AG08396 (cell line): ENCODE measurements at regions not wholly inside any gene's neighbourhood (a gene's known extent, or its start where the extent isn't known, plus 50 kb on each side); places are given as distances from the start of the nearest gene placed in this dataset.

Experiments
- DNase-seq: peaks from one replicate; pipeline ENCODE4 v3.0.0; 2012; ENCODE audit warnings: low spot score, mixed read lengths

DNA sequence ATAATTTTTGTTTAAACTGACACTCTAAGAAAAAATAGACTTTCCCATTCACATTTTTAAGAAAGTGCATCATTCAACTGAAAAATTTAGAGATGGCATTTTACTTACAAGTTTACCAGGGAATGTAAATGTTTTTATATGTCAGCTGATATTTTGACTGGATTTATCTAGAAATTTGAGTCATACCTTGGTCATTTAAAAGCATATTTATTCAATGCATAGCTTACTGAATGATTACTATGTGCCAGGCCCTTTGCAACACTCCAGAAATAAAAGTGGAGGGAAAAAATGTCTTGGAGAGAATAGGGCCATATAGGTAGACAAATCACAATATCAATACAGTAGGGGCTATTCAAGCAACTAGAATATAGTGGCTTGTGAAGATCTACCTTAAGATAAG, 98.4 kb upstream of the FAM3C start:
- no peak for DNase-seq

DNA sequence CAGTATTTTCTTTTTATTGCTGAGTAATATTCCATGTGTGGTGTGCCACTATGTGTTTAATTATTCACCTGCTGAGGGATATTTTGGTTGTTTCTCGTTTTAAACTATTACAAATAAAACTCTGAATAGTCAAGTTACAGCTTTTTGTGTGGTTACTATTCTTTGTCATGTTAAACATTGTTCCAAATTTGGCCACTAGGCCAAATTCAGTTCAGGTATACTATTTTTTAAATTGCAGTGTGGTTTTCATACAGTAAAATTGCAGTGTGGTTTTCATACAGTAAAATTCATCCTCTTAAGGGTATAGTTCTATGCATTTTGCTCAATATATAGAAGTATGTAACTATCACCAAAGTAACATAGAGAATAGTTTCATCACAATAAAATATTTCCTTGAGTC, 97.4 kb upstream of the FAM3C start:
- DNase-seq, result no peak

DNA sequence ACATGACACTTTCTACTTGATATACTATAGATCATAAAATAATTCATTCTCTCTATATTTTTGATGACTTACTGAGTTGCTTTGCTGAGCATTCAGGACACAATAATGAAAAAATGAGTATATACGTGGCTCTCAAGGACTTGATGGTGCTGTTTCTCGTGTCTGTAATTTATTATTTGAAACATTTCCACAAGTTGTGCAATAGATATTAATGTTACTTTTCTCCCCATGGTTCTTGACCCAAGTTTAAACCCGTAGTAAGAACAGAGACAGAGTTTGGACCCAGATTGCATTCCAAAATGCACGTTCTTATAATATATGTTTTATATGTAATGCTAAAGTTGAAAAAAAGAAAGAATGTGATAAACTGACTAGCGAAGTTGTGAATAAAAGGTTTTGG, 94.2 kb upstream of the FAM3C start:
- no peak for DNase-seq

DNA sequence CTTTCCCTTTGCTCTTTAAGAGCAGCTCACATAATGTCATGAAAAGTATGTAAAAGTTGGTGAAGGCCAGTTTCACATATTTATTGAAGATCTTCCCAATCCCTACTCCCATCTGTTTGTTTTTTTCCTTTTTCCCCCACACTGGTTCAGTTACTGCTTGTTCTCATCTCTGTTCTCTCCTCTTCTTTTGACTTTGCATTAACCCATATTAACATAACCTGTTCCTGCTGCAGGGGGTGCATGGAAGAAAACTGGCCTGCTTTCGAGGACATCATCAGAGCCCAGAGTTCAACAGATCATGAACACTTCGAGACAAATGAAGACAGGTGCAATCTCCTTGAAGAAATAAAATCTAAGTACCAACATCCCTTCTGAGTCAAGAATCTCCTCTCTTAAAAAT, 93.3 kb upstream of the FAM3C start:
- DNase-seq, result no peak

DNA sequence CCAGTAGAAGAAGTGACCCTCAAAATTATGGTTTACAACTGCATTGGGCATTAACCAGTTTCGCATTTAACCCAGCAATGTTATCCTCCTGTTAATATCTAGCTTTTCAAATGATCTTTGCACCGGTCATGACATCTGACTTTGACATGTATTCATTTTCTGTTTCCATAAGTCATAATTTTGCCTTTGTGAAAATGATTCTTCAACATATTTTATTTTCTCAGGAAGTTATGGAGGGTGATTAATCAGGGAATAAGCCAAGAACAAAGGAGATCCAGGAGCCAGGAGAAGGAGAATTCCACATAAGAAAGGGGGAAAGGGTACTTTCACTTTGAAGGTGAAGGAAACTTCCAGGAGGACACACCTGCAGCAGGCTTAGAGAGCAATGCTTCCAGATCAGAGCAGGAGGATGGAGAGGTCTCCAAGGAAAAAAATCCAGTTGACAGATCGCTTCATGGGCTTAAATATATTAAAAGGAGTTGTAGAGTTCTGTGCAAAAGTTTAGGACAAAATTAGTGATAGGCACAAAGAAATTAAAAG, 92.1 kb upstream of the FAM3C start:
- DNase-seq, result no peak

DNA sequence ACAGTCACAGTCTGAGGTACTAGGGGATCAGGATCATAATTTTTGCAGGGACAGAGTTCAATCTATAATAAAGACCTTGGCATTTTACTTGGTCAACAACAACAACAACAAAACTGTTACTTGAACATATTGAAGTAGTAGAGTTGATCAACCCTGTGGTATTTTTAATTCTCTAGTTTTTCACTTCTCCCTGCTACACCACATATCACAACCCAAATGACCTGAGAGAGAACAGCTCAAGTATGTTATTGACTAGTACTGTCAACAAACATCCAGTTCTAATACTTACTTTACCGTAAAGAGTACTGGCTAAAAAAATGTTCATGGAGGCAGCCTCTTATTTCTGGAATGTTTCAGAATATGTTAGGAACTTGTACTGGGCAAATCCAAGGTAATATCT, 90.5 kb upstream of the FAM3C start:
- DNase-seq, result no peak

DNA sequence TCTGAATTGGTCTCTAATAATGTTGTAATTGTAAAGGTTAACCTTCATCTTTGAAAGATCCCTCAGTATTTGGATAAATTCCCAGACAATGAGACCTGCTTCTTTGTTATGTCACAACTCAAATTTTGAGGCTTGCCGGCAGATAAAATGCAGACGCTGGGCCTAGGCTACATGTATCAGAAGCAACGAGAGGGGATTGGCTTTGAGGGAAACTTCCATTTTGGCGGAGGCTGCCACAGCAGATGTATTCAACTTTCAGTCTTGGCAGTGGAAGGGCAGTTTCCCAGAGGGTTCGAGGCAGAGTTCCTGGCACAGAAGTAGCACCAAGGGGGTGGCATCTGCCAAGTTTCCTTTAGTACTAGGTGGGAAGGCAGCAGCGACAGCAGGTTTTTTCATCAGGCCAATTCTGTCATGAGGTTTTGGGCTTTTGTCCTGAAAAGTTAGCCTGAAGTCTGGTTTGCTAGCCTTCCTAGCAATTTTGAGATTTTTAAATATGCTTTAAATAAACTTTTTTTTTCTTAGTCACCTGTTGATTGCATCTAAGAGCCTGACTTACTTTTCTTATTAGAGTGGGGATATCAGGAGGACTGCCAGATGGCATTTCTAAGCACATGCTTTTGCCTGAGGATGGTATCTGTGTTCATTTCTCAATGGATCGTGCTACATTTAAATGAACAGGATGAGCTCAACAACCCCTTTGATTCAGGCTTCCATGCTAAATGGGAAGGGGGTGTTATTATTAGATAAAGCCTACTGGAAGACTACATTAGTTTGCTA, 89.5 kb upstream of the FAM3C start:
- no peak for DNase-seq

DNA sequence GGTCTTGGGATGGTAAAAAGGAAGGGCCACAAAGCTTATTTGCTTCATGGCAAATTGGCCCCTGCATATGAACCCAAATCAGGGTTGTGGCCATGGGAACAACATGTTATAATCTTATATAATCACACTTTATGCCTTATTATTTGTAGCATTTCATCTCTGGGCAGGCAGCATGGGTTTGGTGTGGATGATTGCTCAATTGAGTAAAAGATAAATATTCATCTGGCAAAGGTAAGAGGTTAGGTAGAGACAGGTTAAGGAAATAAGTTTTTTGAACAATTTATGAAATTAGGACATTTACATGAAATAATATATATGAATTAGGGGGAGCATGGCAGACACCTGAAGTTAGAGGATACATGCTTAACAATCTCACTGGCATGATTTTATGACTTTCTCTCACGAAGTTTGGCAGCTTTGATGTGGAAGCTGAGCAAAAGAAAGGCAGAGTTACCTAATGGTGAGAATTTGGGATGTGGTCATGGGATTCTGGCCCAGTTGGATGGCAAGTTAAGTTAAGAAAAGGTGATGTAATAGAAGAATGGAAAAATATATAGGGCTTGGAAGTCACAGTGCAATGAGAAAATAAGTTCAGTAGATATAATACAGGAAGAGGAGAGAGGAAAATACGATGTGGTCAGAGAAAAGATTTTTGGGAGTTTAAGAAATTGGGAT, 88.1 kb upstream of the FAM3C start:
- no peak for DNase-seq

DNA sequence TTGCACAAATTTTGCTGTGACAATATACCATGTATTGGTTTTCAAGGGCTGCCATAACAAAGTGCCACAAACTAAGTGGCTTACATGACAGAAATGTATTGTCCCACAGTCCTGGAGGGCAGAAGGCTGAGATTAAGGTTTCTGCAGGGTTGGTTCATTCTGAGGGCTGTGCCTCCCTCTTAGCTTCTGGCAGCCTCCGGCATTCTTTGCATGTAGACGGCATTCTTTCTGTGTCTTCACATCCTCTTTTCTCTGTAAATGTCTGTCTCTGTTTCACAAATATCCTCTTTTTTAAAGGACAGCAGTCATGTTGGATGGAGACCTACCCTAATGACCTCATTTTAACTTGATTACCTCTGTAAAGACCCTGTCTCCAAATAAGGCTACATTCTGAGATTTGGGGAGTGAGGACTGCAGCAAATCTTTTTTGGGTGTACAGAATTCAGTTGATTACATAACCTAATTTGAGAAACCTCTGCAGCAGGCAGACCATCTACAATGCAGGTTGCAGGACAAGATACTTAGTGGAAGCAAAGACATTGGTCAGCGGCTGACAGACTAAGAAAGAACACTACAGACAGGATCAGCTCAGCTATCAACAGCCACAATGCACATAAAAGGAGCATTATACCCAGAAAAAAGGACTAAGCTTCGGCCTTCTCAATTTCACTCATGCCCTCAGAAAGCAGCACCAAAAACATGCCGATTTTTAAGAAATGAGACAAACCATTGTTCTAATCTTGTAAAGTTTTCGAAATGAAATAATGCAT, 84.6 kb upstream of the FAM3C start:
- no peak for DNase-seq

DNA sequence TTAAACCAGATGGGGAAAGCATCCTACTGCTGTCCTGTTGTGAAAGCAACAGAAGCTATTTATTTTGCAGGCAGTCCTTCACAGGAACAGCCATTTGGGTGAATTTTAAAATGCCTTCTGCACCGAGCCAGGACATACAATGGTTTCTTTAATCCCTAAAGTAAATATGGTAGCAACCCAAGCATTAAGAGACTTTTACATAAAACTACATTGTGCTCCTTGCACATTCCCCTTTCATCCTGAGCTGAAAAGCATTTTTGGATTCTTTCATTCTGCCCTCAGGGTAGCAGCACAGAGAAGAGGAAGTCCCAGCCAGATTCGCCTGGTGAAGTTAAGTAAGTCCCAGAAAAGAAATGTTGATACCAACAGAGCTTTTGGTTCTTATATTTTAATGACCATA, 84.0 kb upstream of the FAM3C start:
- DNase-seq, result no peak

DNA sequence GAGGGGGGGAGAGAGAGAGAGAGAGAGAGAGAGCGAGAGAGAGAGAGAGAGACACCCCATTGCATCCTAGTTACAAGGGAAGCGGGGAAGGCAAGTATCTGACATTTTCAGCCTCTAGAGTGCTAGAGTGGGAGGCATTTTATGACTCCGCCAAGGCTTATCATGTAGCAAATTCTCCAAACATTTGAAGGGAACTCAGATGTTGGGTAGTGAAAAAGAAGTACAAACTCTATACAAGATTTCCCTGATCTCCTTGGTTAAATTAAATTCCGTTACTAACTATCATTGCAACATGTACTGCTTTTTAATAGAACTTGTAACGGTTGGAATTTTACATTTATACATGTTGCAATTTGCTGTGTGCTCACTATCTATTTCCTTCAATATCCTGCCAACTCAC, 83.4 kb upstream of the FAM3C start:
- no peak for DNase-seq

DNA sequence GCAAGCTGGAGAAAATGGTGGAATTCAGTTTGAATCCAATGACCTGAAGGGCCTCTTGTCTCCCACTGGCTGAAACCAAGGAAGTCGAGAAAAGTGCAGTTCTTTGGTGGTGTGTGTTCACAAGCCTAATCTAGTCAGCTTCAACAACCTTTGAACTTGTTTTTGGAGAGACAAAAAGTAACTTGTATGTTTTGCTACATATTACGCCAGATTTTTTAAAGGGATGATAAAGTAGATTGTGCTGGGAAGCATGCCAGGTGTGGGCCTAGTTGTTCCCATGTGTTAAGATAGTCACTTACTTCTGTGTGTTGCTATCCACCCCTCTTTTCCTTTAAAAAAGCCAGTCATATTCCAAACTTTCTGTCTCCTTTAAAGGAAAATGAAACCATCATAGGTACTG, 79.7 kb upstream of the FAM3C start:
- no peak for DNase-seq

DNA sequence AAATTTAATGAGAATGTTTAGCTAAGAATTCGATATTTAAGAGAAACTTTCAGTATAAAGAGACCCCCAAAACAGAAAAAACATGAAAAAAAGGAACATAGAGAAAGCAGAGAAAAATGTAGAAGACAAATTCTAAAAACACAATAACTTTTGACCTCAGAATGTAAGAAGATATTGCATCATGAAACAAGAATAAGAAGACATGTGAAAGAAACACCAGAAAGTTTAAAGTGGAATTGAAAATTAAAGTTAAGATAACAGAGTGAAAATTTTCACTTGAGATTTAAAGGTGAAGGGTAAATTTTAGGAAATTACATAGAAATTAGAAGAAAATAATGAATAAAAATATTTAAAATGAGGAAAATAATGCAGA, 78.2 kb upstream of the FAM3C start:
- no peak for DNase-seq

DNA sequence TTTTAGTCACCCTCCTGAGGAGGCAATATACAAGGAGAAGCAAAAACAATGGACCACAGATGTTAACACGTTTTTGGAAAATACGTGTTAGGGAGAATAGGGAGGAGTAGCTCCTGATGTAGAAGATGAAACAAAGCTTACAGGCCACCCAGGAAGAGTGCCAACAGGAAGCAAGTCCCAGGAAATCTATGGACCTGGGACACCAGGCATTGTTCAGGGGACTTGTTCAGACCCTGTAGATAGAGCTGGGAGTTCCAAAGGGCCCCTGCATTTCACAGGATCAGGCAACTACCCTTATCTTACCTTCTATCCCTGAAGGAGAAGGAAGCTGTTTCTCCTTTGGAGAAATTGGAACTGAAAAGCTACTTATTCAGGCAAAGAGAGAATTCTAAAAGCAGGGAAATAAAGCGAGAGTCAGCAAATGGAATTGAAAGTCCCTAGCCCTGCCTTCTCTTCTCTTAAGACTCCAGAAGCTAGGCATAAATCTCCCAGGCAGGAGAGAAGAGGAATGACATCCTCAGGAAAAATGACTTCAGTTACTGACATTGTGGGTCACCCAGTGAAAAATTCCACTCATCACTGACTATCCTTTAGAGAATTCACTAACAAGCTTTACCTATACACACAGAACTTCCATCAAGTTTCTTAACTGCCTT, 77.7 kb upstream of the FAM3C start:
- DNase-seq, result no peak

DNA sequence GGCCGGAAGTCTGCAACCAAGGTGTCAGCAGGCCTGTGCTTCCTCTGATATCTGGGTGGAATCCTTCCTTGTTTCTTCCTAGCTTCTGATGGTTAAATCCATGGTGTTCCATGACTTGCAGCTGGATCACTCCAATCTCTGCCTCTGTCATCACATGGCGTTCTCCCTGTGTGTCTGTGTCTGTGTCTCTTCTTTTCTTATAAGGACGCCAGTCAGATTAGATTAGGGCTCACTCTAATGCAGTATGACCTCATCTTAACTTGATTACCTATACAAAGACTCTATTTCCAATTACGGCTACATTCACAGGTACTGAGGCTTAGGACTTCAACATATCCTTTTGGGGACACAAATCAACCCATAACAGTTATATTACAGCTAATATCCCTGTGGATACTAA, 70.3 kb upstream of the FAM3C start:
- no peak for DNase-seq

DNA sequence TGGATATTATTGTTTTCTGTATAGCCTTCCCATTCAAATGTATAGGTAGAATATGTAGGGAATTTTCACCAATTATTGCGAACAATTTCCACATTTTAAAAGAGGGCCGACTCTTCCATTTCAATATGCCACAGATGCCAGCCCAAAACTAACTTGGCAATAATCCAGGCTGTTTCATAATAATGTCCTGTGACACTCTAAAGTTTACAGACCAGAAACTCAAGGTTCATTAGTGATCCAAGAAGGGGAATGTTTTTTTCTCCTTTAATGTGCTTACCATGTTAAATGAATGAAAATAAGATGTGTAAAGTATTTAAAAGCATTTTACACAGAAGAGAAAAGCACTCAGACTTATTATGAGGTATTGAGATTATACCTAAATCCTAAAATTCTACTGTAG, 63.0 kb upstream of the FAM3C start:
- DNase-seq, result no peak

DNA sequence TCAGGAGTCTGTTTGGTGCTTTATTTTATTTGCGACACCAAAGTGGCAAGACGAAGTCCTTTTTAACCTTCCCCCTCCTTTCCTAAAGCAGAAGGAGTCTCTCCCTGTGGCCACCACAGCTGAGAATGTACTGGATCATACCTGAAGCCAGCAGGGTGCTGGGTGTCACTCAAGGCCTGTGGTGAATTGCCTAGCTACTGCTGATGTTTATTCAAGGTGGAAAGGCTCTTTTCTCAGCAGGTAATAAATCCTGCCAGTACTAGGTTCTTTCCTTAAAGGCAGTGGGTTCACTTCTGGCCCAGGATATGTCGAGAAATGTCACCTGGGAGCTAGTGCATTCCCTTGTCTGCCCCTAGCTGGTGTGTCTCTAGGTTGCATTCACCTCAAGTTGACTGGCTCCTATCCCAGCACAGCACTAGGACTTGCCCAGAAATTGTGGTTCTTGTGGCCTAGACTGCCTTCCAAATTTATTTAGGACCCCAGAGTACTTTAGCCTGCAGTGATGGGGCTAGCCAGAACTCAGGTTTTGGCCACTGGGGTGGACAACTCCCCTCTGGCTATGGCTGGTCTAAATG, 60.8 kb upstream of the FAM3C start:
- no peak for DNase-seq

DNA sequence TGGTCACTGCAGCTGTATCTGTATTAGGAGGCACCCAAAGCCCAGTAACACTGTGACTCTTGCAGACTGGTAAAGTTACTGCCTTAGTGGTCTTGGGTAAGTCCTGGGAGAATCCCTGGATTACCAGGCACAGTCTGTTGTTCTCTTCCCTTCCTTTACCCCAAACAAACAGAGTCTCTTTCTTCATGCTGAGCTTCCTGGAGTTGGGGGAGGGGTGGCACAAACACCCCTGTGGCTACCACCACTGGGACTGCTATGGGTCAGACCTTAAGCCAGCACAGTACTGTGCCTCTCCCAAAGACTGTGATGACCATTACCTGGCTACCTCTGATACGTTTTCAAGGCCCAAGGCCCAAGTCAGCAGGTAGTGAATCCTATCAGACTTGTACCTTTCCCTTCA, 59.9 kb upstream of the FAM3C start:
- DNase-seq, result no peak

DNA sequence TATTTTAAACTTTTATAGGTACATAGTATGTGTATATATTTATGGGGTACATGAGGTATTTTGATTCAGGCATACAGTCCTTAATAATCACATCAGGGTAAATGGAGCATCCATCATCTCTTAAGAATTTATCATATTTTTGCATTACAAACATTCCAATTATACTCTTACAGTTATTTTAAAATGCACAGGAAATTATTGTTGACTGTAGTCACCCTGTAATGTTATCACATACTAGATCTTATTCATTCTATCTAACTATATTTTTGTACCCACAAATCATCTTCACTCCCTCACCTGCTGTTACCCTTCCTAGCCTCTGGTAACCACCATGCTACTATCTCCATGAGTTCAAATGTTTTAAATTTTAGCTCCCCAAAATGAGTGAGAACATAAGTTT, 56.3 kb upstream of the FAM3C start:
- DNase-seq, result no peak

DNA sequence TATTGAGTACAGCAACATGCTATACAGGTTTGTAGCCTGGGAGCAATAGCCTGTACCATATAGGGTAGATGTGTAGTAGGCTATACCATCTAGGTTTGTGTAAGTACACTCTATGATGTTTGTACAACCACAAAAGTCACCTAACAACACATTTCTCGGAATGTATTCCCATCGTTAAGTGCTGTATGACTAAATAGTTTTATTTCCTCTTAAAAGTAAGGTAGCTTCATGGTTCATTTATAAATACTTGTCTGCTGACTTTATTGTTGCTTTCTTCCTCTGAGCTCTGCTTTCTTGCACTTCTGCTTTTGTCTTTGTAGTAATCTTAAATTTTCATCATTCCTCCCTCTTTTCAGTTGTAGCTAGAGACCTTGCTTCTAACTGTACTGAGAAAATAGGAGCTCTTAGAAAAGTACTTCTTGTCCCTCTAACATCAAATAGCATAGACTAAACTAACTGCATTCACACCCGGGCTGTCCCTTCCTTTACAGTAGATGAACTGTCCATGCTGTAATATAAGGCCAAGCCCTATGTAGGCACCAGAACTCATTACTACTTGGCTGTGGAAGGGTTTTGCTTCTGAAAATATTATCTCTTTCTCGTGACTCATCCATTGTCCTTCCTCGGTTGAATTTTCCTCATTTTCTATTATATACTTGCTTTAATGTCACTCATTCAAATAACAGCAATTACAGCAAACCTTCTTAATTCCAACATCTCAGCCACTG, 55.4 kb upstream of the FAM3C start:
- DNase-seq, result no peak

DNA sequence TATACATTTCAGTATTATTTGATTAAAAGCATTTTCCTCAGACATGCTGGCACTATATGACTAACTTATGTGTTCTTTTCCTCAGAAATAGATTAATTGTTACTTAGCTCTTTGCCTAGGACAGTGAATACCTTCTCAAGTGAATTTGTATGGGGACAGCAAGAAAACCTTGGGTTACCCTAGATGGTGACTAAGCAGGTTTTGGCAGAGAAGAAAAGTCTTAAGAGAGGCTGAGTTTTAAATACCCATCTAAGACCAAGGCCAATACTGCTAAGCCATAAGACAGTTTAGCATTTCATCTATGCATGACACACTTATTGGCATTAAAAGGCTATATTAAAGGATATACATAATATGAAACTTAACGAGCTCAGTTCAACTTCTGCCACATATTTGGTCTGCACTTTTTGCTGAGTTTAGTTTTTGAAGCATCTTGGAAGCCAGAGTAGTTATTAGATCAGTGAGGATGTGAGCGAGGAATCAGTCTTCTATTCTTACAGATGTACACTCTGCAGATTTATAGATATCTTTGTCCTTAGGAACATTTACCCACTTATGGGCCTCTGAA, 54.6 kb upstream of the FAM3C start:
- no peak for DNase-seq
